Mesenteric fat pad (tissue), 1 donor: ENCODE measurements at regions not wholly inside any gene's neighbourhood (a gene's known extent, or its start where the extent isn't known, plus 50 kb on each side); places are given as distances from the start of the nearest gene placed in this dataset.

ENCODE experiments used
- DNase-seq: peaks from one replicate; pipeline ENCODE4 v3.0.0-alpha.2; 2020; ENCODE audit warnings: low spot score
- donor health status: DM: yes; HTN: yes; CAD: no.

GRCh38 chr5:85823462-85824426 is 794.0 kb upstream of the COX7C start:
- DNase-seq = no peak

- no peak for DNase-seq
Measured at GRCh38 chr5:85838781-85839180, 779.0 kb upstream of the COX7C start.

- DNase-seq = no peak
Measured at GRCh38 chr5:85841653-85842052, 776.1 kb upstream of the COX7C start.

- no peak for DNase-seq
Measured at GRCh38 chr5:85843535-85843934, 774.2 kb upstream of the COX7C start.

- no peak for DNase-seq
Measured at GRCh38 chr5:85849411-85849810, 768.3 kb upstream of the COX7C start.

- DNase-seq = no peak
Measured at GRCh38 chr5:85865296-85865695, 752.4 kb upstream of the COX7C start.

- no peak for DNase-seq
Measured at GRCh38 chr5:85868070-85868469, 749.7 kb upstream of the COX7C start.

- DNase-seq = no peak
Measured at GRCh38 chr5:85893996-85894395, 723.7 kb upstream of the COX7C start.

GRCh38 chr5:85896514-85896913 is 721.2 kb upstream of the COX7C start:
- no peak for DNase-seq

GRCh38 chr5:85906460-85906859 is 711.3 kb upstream of the COX7C start:
- DNase-seq = no peak

GRCh38 chr5:85910335-85910734 is 707.4 kb upstream of the COX7C start:
- DNase-seq = no peak

GRCh38 chr5:85920984-85921383 is 696.8 kb upstream of the COX7C start:
- no peak for DNase-seq

GRCh38 chr5:85921590-85921989 is 696.2 kb upstream of the COX7C start:
- DNase-seq = no peak

- no peak for DNase-seq
Measured at GRCh38 chr5:85927632-85928031, 690.1 kb upstream of the COX7C start.

- DNase-seq = no peak
Measured at GRCh38 chr5:85929713-85930112, 688.0 kb upstream of the COX7C start.

- no peak for DNase-seq
Measured at GRCh38 chr5:85931220-85931619, 686.5 kb upstream of the COX7C start.

GRCh38 chr5:85938201-85938600 is 679.5 kb upstream of the COX7C start:
- no peak for DNase-seq

- DNase-seq = no peak
Measured at GRCh38 chr5:85951707-85952210, 666.0 kb upstream of the COX7C start.

GRCh38 chr5:85952680-85953079 is 665.1 kb upstream of the COX7C start:
- no peak for DNase-seq

- DNase-seq = no peak
Measured at GRCh38 chr5:85967681-85968080, 650.1 kb upstream of the COX7C start.

- DNase-seq = no peak
Measured at GRCh38 chr5:85972539-85972938, 645.2 kb upstream of the COX7C start.

GRCh38 chr5:85985167-85985566 is 632.6 kb upstream of the COX7C start:
- DNase-seq = no peak

GRCh38 chr5:85990998-85991397 is 626.7 kb upstream of the COX7C start:
- no peak for DNase-seq
